Psoas muscle (tissue), 7 donors: ENCODE measurements at regions not wholly inside any gene's neighbourhood (a gene's known extent, or its start where the extent isn't known, plus 50 kb on each side); places are given as distances from the start of the nearest gene placed in this dataset.

ENCODE experiments used
- ATAC-seq, 4 donors: fragments of 200-7000 bp; cut with Tn5 transposase; one replicate each; pipeline ENCODE4 v1.9.1; 2020; ENCODE audit warnings: moderate library complexity in 3 of 4, mild to moderate bottlenecking in 2 of 4
- DNase-seq, 2 donors: peaks; one replicate each; pipeline ENCODE4 v3.0.0-alpha.2; 2020
- H3K27ac ChIP-seq: fragments of 200-600 bp; one replicate; pipeline ENCODE4 v1.8.0; 2022
- H3K27me3 ChIP-seq, 3 donors: fragments of 200-600 bp in 1 of 3; one replicate each; pipeline versions ENCODE4 v1.6.1 to v1.8.0; 2013 to 2022; ENCODE audit warnings: low read length in 2 of 3, mild to moderate bottlenecking in 2 of 3, moderate library complexity in 1 of 3; ENCODE audit not compliant: insufficient read depth in 3 of 3
- H3K36me3 ChIP-seq, 2 donors: fragments of 200-600 bp in 1 of 2; one replicate each; pipeline versions ENCODE4 v1.6.1 to v1.8.0; 2013 to 2022; ENCODE audit warnings: low read depth in 1 of 2, mild to moderate bottlenecking in 1 of 2, moderate library complexity in 1 of 2; ENCODE audit not compliant: insufficient read depth in 1 of 2
- H3K4me1 ChIP-seq: fragments of 200-600 bp; one replicate; pipeline ENCODE4 v1.8.0; 2022
- H3K4me3 ChIP-seq: fragments of 200-600 bp; one replicate; pipeline ENCODE4 v1.8.0; 2022; ENCODE audit warnings: mild to moderate bottlenecking
- H3K9me3 ChIP-seq: fragments of 200-600 bp; one replicate; pipeline ENCODE4 v1.8.0; 2022
- CTCF ChIP-seq: fragments of 200-600 bp; IDR thresholded peaks from one replicate; pipeline ENCODE4 v1.8.0; 2022; ENCODE audit warnings: antibody characterized with exemption
- WGBS, 3 donors: extraction: QIAGEN DNeasy Blood & Tissue Kit; methylation state at CpG; one replicate each; pipeline versions ENCODE4 v1.1.6 to v1.1.7; 2013; 5-methylcytosine and 5-hydroxymethylcytosine counted together
- intact Hi-C, 2 donors: fragments of 100-400 bp; cut with DNase I; formaldehyde crosslinking; loops; one replicate each; pipeline versions ENCODE4 v1.11.0 to v1.14.2; 2022
- donor health status: healthy with polysubstance abuse.
- donor health status: DM: no; HTN: no; CAD: no; lungs with moderate emphysema.
- donor health status: Bipolar disorder and iron deficiency.
- donor health status: healthy.
- donor health status: DM: yes; HTN: yes; CAD: no.
- donor health status: DM: no; HTN: no; CAD: no.
- donor health status: DM: yes; HTN: yes; CAD: no.

GRCh38 chr1:106435269-106435668, 621.2 kb upstream of the PRMT6 start:
- H3K27me3 ChIP-seq, result no peaks in the 10 kb centered on the region
- intact Hi-C loops, result no loop called here
- H3K4me3 ChIP-seq, result no peak overlapping the region
- 87 to 93% (median 89%) methylated on average over 1 of the region's 1 CpG for WGBS, 3 donors
- H3K4me1 ChIP-seq, result no peaks in the 10 kb centered on the region
- H3K27ac ChIP-seq, result no peak overlapping the region
- H3K9me3 ChIP-seq, result no peaks in the 10 kb centered on the region
- DNase-seq (no peak), ATAC-seq (no peak)
- no peak for TF ChIP-seq CTCF
- no peaks in the 10 kb centered on the region for H3K36me3 ChIP-seq

DNA sequence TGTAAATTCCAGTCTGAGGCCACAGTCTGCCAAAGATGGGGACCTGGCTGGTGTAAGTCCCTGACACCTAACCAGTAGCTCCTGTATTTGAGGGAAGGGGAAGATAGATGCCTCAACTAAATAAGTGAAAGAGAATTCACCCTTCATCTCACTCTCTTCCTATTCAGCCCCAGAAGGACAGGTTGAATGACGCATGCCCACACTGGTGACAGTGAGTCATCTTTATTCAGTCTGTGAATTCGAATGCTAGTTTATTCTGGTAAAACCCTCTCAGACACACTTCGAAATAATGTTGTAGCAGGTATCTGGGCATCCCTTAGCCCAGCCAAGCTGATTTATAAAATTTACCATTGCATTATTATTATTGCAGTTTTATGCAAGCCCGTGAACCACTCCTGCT, 617.0 kb upstream of the PRMT6 start:
- Histone ChIP-seq H3K36me3 (no peaks in the 10 kb centered on the region), H3K27me3 (no peaks in the 10 kb centered on the region), H3K9me3 (no peaks in the 10 kb centered on the region), H3K27ac (no peak overlapping the region), H3K4me3 (no peak overlapping the region), H3K4me1 (no peaks in the 10 kb centered on the region)
- DNase-seq (no peak), ATAC-seq (no peak)
- intact Hi-C loops, result no loop called here
- 80 to 84% (median 80%) methylated on average over 4 of the region's 4 CpGs for WGBS, 3 donors
- no peak for TF ChIP-seq CTCF

- H3K27me3 ChIP-seq, result no peaks in the 10 kb centered on the region
- intact Hi-C loops, result no loop called here
- no peak overlapping the region for H3K4me3 ChIP-seq
- no peaks in the 10 kb centered on the region for H3K4me1 ChIP-seq
- no peaks in the 10 kb centered on the region for H3K36me3 ChIP-seq
- no peak for TF ChIP-seq CTCF
- DNase-seq, result no peak
- no peak for ATAC-seq
- H3K27ac ChIP-seq, result no peak overlapping the region
- no peaks in the 10 kb centered on the region for H3K9me3 ChIP-seq
These were observed 609.0 kb upstream of the PRMT6 start for GRCh38 chr1:106447466-106447865.

DNA sequence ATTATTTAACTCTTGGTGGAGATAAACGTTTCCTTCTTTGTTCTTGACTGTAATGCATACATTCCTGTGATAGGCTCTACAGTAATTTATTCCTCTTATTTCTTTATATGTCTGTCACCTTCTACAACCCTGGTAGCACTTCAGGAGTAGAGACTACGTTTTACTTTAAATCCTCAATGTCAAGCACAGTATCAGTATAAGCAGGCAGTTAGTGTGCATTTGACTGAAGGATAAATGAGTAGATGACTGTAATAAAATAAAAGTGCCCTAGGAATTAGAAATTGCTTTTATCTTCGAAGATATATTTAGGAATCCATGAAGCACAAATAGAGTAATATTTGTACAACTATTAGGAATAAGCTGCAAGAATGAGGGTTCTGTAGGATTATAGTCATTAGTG, 599.6 kb upstream of the PRMT6 start:
- Histone ChIP-seq H3K9me3 (no peaks in the 10 kb centered on the region), H3K36me3 (no peaks in the 10 kb centered on the region), H3K27ac (no peak overlapping the region), H3K27me3 (no peaks in the 10 kb centered on the region), H3K4me3 (no peak overlapping the region), H3K4me1 (no peaks in the 10 kb centered on the region)
- TF ChIP-seq CTCF, result no peak
- DNase-seq, result no peak
- intact Hi-C loops, result no loop called here
- 55 to 66% (median 62%) methylated on average over 3 of the region's 3 CpGs for WGBS, 3 donors
- no peak for ATAC-seq

DNA sequence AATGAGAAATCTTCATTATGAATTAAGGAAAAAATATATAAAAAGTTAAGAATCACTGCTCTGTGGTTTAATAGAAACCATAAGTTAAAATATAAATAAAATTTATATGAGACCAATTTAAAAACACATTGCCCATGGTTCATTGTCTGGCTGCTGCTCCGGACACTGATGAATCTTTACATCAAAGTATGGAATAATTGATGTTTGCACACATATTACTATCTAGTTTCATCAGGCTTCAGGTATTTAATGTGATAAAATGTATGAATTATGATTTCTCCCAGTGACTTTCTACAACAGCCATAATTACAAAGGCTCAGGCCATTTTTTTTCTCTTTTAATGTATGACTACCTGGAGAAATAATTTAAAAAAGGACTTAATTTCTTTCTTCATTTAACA, 599.1 kb upstream of the PRMT6 start:
- intact Hi-C loops, result no loop called here
- WGBS, 3 donors, result 75 to 89% (median 86%) methylated on average over 1 of the region's 1 CpG
- no peaks in the 10 kb centered on the region for H3K27me3 ChIP-seq
- no peak for ATAC-seq
- H3K36me3 ChIP-seq, result no peaks in the 10 kb centered on the region
- H3K4me3 ChIP-seq, result no peak overlapping the region
- no peak overlapping the region for H3K27ac ChIP-seq
- no peaks in the 10 kb centered on the region for H3K9me3 ChIP-seq
- no peak for TF ChIP-seq CTCF
- DNase-seq, result no peak
- no peaks in the 10 kb centered on the region for H3K4me1 ChIP-seq
